ENCODE measurements at regions not wholly inside any gene's neighbourhood (a gene's known extent, or its start where the extent isn't known, plus 50 kb on each side); places are given as distances from the start of the nearest gene placed in this dataset.

- H3K9me3 ChIP-seq (ENCODE audit: control insufficient read depth in 1 of 2, insufficient read depth in 1 of 2, low read depth in 1 of 2, low read length in 2 of 2), result peaks cover 0 to 5% of the 10 kb centered on the region in 2 experiments; a peak in 2 of 4 replicates
- H3K9ac ChIP-seq (ENCODE audit: low read length), result no peak overlapping the region
- H3K27me3 ChIP-seq (ENCODE audit: insufficient read depth, low read length), result no peaks in the 10 kb centered on the region
- no peak overlapping the region for H3K27ac ChIP-seq (ENCODE audit: low read depth, low read length)
- H3K4me1 ChIP-seq (ENCODE audit: control insufficient read depth in 1 of 2, insufficient read depth in 2 of 2, low read length in 2 of 2), result no peaks in the 10 kb centered on the region
- ChIA-PET POLR2A (no interaction called here), CTCF (no interaction called here), RAD21 (ENCODE audit: low non-redundant PET in 1 of 2, low total read pairs in 2 of 2, uncharacterized antibody in 2 of 2, unreplicated experiment in 2 of 2) (no interaction called here)
- DNase-seq (ENCODE audit: low read depth, low spot score), result no peak
- H2AFZ ChIP-seq (ENCODE audit: low read depth, low read length, poor library complexity, severe bottlenecking), result no peak overlapping the region
- H3K4me2 ChIP-seq (ENCODE audit: low read length), result no peak overlapping the region
- BruUV-seq (replicated peaks), result no TSS peak
- H3K36me3 ChIP-seq (ENCODE audit: control insufficient read depth in 1 of 2, insufficient read depth in 2 of 2, low read length in 2 of 2), result no peaks in the 10 kb centered on the region
- no peaks in the 10 kb centered on the region for H3K9me2 ChIP-seq (ENCODE audit: insufficient read depth)
- H3K79me2 ChIP-seq (ENCODE audit: insufficient read depth, low read length), result no peaks in the 10 kb centered on the region
- TF ChIP-seq ZFX (IDR thresholded peaks at IDR 0.05) (no peak), CEBPB (IDR thresholded peaks at IDR 0.05; ENCODE audit: low read depth) (no peak), FOSL1 (IDR thresholded peaks at IDR 0.05; ENCODE audit: low read depth) (no peak), YY1 (IDR thresholded peaks at IDR 0.05; ENCODE audit: extremely low read depth, insufficient replicate concordance, low read depth, low read length) (no peak), CBX3 (IDR thresholded peaks at IDR 0.05; ENCODE audit: low read depth) (no peak), REST (IDR thresholded peaks at IDR 0.05; ENCODE audit: low read depth) (no peak), ATF3 (IDR thresholded peaks at IDR 0.05) (no peak), RAD21 (IDR thresholded peaks at IDR 0.05; ENCODE audit: low read depth) (no peak), EZH2phosphoT487 (IDR thresholded peaks at IDR 0.05; ENCODE audit: borderline replicate concordance) (no peak), EZH2 (IDR thresholded peaks at IDR 0.05) (no peak), TCF7L2 (IDR thresholded peaks at IDR 0.05; ENCODE audit: borderline replicate concordance, extremely low read depth, insufficient read depth, insufficient read length) (no peak)
- intact Hi-C loops (cut with micrococcal nuclease), result no loop called here
- no peak for ATAC-seq
- H3K4me3 ChIP-seq (replicated peaks in 1 of 2; ENCODE audit: low read depth in 1 of 2, low read length in 2 of 2), result no peak overlapping the region
- H4K20me1 ChIP-seq (ENCODE audit: insufficient read depth), result no peaks in the 10 kb centered on the region
Observed at GRCh38 chr3:22172964-22173363, 422.0 kb upstream of the ZNF385D start.
